Loucy (cell line): ENCODE measurements at regions not wholly inside any gene's neighbourhood (a gene's known extent, or its start where the extent isn't known, plus 50 kb on each side); places are given as distances from the start of the nearest gene placed in this dataset.

Source experiments
- H2AFZ ChIP-seq: fragments of 200-600 bp; sonication (generic); 2 replicates; pipeline ENCODE4 v1.6.0; 2016; ENCODE audit warnings: antibody characterized with exemption, mild to moderate bottlenecking, low read length, moderate library complexity
- H3F3A ChIP-seq: fragments of 200-600 bp; 2 replicates; pipeline ENCODE4 v1.6.0; 2016; ENCODE audit warnings: antibody characterized with exemption, low read depth, mild to moderate bottlenecking
- H3K27me3 ChIP-seq: fragments of 200-600 bp; sonication (generic); 2 replicates; pipeline ENCODE4 v1.6.1; 2014; ENCODE audit warnings: low read length, mild to moderate bottlenecking; ENCODE audit not compliant: insufficient read depth, poor library complexity, severe bottlenecking
- H3K36me3 ChIP-seq: fragments of 200-600 bp; sonication (generic); 2 replicates; pipeline ENCODE4 v1.6.1; 2016; ENCODE audit warnings: low read length; ENCODE audit not compliant: insufficient read depth
- H3K4me1 ChIP-seq: fragments of 200-600 bp; sonication (generic); 2 replicates; pipeline ENCODE4 v1.5.1; 2014; ENCODE audit warnings: low read length, mild to moderate bottlenecking; ENCODE audit not compliant: insufficient read depth, poor library complexity, severe bottlenecking
- H3K4me2 ChIP-seq: fragments of 200-600 bp; sonication (generic); 2 replicates; pipeline ENCODE4 v1.6.0; 2014; ENCODE audit warnings: antibody characterized with exemption, low read length, low read depth, mild to moderate bottlenecking; ENCODE audit not compliant: poor library complexity, severe bottlenecking
- H3K4me3 ChIP-seq: fragments of 200-600 bp; sonication (generic); 2 replicates; pipeline ENCODE4 v1.5.1; 2014; ENCODE audit warnings: low read length, mild to moderate bottlenecking, mixed read lengths; ENCODE audit not compliant: poor library complexity, severe bottlenecking
- H3K79me2 ChIP-seq: fragments of 200-600 bp; sonication (generic); 2 replicates; pipeline ENCODE4 v1.6.1; 2014; ENCODE audit warnings: low read length; ENCODE audit not compliant: insufficient read depth
- H3K9ac ChIP-seq: fragments of 200-600 bp; sonication (generic); 2 replicates; pipeline ENCODE4 v1.6.0; 2014; ENCODE audit warnings: mild to moderate bottlenecking, low read depth, low read length, moderate library complexity; ENCODE audit not compliant: poor library complexity, severe bottlenecking
- H3K9me2 ChIP-seq: fragments of 200-600 bp; sonication (generic); replicated peaks from 2 replicates; pipeline ENCODE4 v1.6.1; 2016; ENCODE audit warnings: low read depth, low read length, mixed read lengths
- H3K9me3 ChIP-seq: fragments of 200-600 bp; sonication (generic); 2 replicates; pipeline ENCODE4 v1.6.1; 2014; ENCODE audit warnings: mild to moderate bottlenecking, antibody characterized with exemption, low read length, low read depth; ENCODE audit not compliant: insufficient read depth
- H4K20me1 ChIP-seq: fragments of 200-600 bp; sonication (generic); 2 replicates; pipeline ENCODE4 v1.6.0; 2014; ENCODE audit warnings: antibody characterized with exemption, low read length, mild to moderate bottlenecking; ENCODE audit not compliant: insufficient read depth, poor library complexity, severe bottlenecking
- CTCF ChIP-seq: fragments of 200-600 bp; sonication (generic); conservative IDR thresholded peaks from 2 replicates; pipeline ENCODE4 v1.5.1; 2014; ENCODE audit warnings: mild to moderate bottlenecking, antibody characterized with exemption, low read length
- EZH2phosphoT487 ChIP-seq: fragments of 200-600 bp; IDR thresholded peaks from 2 replicates; pipeline ENCODE4 v1.6.1; 2018; ENCODE audit warnings: antibody characterized with exemption, mild to moderate bottlenecking, moderate library complexity, borderline replicate concordance

DNA sequence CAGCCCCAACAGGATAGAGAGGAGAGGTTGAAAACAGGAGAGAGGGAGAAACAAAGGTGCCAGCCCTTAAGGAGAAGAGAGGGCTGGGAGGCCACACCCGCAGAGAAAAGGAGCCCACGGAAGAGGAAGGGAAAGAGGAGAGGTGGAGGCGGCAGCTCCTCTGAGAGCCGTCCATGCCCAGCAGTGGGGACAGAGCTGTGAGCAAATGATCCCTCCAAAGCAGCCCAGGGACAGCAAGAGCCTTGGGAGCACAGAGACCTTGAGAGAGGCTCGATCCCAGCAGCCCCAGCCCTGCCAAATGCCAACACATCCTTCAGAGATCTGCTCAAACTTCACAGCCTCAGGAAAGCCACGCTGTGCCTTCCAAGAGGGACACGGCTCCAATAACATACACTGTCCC lies 66.7 kb upstream of the CORO2B start:
- no peaks in the 10 kb centered on the region for H4K20me1 ChIP-seq
- no peaks in the 10 kb centered on the region for H3K79me2 ChIP-seq
- H3K9me3 ChIP-seq = peaks cover 3% of the 10 kb centered on the region; the same call in 1 of the 2 replicates
- no peaks in the 10 kb centered on the region for H3K4me1 ChIP-seq
- H3K9ac ChIP-seq = no peak overlapping the region
- no peak overlapping the region for H3K4me2 ChIP-seq
- H2AFZ ChIP-seq = no peak overlapping the region
- H3K36me3 ChIP-seq = no peaks in the 10 kb centered on the region
- no peaks in the 10 kb centered on the region for H3K27me3 ChIP-seq
- no peaks in the 10 kb centered on the region for H3F3A ChIP-seq
- TF ChIP-seq CTCF = no peak
- no peak for TF ChIP-seq EZH2phosphoT487
- H3K9me2 ChIP-seq = no peaks in the 10 kb centered on the region
- H3K4me3 ChIP-seq = no peak overlapping the region

DNA sequence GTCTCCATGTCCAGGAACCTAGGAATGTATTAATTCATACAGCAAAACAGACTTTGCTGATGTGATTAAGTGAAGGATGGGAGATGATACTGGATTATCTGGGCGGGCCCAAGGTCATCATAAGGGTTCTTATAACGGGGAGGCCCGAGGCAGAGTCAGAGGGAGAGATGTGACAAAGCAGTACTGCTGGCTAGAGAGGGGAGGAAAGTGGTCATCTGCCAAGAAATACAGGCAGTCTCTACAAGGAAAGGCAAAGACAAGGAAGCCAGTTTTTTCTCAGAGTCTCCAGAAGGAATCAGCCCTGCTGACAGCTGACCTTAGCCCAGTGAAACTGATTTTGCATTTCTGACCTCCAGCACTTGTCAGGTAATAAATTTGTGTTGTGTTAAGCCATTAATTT lies 66.2 kb upstream of the CORO2B start:
- peaks cover 3% of the 10 kb centered on the region; the same call in 1 of the 2 replicates for H3K9me3 ChIP-seq
- no peaks in the 10 kb centered on the region for H3K36me3 ChIP-seq
- H3K9me2 ChIP-seq = no peaks in the 10 kb centered on the region
- no peak overlapping the region for H3K4me3 ChIP-seq
- H3K4me2 ChIP-seq = no peak overlapping the region
- no peak overlapping the region for H2AFZ ChIP-seq
- no peak for TF ChIP-seq CTCF
- no peak for TF ChIP-seq EZH2phosphoT487
- H3K9ac ChIP-seq = no peak overlapping the region
- no peaks in the 10 kb centered on the region for H3K4me1 ChIP-seq
- H3F3A ChIP-seq = no peaks in the 10 kb centered on the region
- H4K20me1 ChIP-seq = no peaks in the 10 kb centered on the region
- no peaks in the 10 kb centered on the region for H3K27me3 ChIP-seq
- H3K79me2 ChIP-seq = no peaks in the 10 kb centered on the region

- H3K9ac ChIP-seq = no peak overlapping the region
- no peak for TF ChIP-seq EZH2phosphoT487
- TF ChIP-seq CTCF = no peak
- H3K9me3 ChIP-seq = peaks cover 3% of the 10 kb centered on the region; the same call in 1 of the 2 replicates
- no peak overlapping the region for H3K4me3 ChIP-seq
- H3K9me2 ChIP-seq = no peaks in the 10 kb centered on the region
- H3K4me2 ChIP-seq = no peak overlapping the region
- no peaks in the 10 kb centered on the region for H3K27me3 ChIP-seq
- no peaks in the 10 kb centered on the region for H3K4me1 ChIP-seq
- H3K36me3 ChIP-seq = no peaks in the 10 kb centered on the region
- no peaks in the 10 kb centered on the region for H4K20me1 ChIP-seq
- no peaks in the 10 kb centered on the region for H3F3A ChIP-seq
- H3K79me2 ChIP-seq = no peaks in the 10 kb centered on the region
- no peak overlapping the region for H2AFZ ChIP-seq
Observed at GRCh38 chr15:68515371-68516095, 63.3 kb upstream of the CORO2B start.
